Hematopoietic multipotent progenitor cell treated with erythropoietin and hydrocortisone succinate and interleukin-3 and kit ligand, for 6 days (in vitro differentiated cells): ENCODE measurements at regions not wholly inside any gene's neighbourhood (a gene's known extent, or its start where the extent isn't known, plus 50 kb on each side); places are given as distances from the start of the nearest gene placed in this dataset.

ENCODE experiments used
- DNase-seq: peaks from one replicate; pipeline ENCODE4 v3.0.0-alpha.2; 2015

- DNase-seq = no peak
These were observed 275.1 kb upstream of the ANKRD55 start for GRCh38 chr5:56508249-56508648.

GRCh38 chr5:56507351-56507930, 274.3 kb upstream of the ANKRD55 start:
- no peak for DNase-seq

- DNase-seq = no peak
These were observed 273.3 kb upstream of the ANKRD55 start for GRCh38 chr5:56506211-56506965.

GRCh38 chr5:56503929-56504328, 270.8 kb upstream of the ANKRD55 start:
- DNase-seq = no peak

- DNase-seq = peak; percentile 78
These were observed 268.8 kb upstream of the ANKRD55 start for GRCh38 chr5:56501781-56502557.

GRCh38 chr5:56499901-56500300, 266.8 kb upstream of the ANKRD55 start:
- DNase-seq = no peak

GRCh38 chr5:56499491-56499890, 266.4 kb upstream of the ANKRD55 start:
- DNase-seq = no peak

- DNase-seq = no peak
These were observed 265.7 kb upstream of the ANKRD55 start for GRCh38 chr5:56498759-56499395.

- no peak for DNase-seq
These were observed 263.5 kb upstream of the ANKRD55 start for GRCh38 chr5:56496581-56497063.

- peak; percentile 56 for DNase-seq
These were observed 261.2 kb upstream of the ANKRD55 start for GRCh38 chr5:56494300-56494731.

- DNase-seq = no peak
These were observed 260.6 kb upstream of the ANKRD55 start for GRCh38 chr5:56493766-56494165.

GRCh38 chr5:56493308-56493707, 260.2 kb upstream of the ANKRD55 start:
- DNase-seq = no peak

GRCh38 chr5:56492812-56493211, 259.7 kb upstream of the ANKRD55 start:
- DNase-seq = peak; percentile 59

GRCh38 chr5:56490971-56491468, 257.9 kb upstream of the ANKRD55 start:
- no peak for DNase-seq

- DNase-seq = no peak
These were observed 256.1 kb upstream of the ANKRD55 start for GRCh38 chr5:56489272-56489671.

GRCh38 chr5:56487528-56488115, 254.5 kb upstream of the ANKRD55 start:
- DNase-seq = no peak

- peak; percentile 62 for DNase-seq
These were observed 249.2 kb upstream of the ANKRD55 start for GRCh38 chr5:56482363-56482762.

GRCh38 chr5:56481428-56482357, 248.6 kb upstream of the ANKRD55 start:
- peak; percentile 57 for DNase-seq

GRCh38 chr5:56480705-56481427, 247.7 kb upstream of the ANKRD55 start:
- peak; percentile 33 for DNase-seq

GRCh38 chr5:56480078-56480704, 247.1 kb upstream of the ANKRD55 start:
- no peak for DNase-seq
